ENCODE measurements at regions not wholly inside any gene's neighbourhood (a gene's known extent, or its start where the extent isn't known, plus 50 kb on each side); places are given as distances from the start of the nearest gene placed in this dataset.

DNA sequence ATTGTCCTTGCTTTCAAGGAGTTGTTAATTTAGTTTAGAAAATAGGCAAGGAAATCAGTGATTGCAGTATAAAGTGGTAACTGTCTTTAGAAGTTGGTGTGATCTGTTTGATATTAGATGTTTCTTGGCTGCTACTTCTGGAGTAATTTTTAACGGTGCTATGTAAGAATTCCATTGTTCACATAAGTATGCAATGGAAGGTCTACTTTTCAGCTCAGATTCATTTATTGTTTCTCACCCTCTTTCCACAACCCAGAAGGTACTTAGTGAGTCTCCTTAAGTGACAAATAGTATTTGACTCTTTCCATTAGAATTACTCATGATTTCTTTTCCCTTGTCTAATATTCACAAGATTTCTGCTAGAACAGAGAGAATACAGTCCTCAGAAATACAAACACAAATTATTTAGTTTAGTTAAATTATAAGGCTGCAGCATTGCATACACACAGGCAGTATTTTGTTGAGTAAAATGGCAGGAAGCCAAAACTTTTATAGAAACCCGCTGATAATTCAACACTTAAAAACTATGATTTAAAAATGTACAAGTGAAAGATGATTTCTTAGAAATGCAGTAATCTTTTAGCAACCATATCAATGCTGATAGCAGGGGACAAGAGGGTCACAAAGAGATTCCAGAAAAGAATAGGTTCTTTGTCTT, 554.3 kb downstream of the CD109 start:
- Mint-ChIP-seq H3K36me3 (ENCODE audit: unreplicated experiment) (no peaks in the 10 kb centered on the region), H3K4me1 (ENCODE audit: unreplicated experiment) (peaks cover 8% of the 10 kb centered on the region), H3K27ac (ENCODE audit: unreplicated experiment) (no peak overlapping the region), H3K27me3 (ENCODE audit: unreplicated experiment) (no peaks in the 10 kb centered on the region), H3K9me3 (ENCODE audit: unreplicated experiment) (no peaks in the 10 kb centered on the region), H3K4me3 (ENCODE audit: unreplicated experiment) (no peak overlapping the region)
- TF ChIP-seq, protein P1, sequence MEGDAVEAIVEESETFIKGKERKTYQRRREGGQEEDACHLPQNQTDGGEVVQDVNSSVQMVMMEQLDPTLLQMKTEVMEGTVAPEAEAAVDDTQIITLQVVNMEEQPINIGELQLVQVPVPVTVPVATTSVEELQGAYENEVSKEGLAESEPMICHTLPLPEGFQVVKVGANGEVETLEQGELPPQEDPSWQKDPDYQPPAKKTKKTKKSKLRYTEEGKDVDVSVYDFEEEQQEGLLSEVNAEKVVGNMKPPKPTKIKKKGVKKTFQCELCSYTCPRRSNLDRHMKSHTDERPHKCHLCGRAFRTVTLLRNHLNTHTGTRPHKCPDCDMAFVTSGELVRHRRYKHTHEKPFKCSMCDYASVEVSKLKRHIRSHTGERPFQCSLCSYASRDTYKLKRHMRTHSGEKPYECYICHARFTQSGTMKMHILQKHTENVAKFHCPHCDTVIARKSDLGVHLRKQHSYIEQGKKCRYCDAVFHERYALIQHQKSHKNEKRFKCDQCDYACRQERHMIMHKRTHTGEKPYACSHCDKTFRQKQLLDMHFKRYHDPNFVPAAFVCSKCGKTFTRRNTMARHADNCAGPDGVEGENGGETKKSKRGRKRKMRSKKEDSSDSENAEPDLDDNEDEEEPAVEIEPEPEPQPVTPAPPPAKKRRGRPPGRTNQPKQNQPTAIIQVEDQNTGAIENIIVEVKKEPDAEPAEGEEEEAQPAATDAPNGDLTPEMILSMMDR (IDR thresholded peaks at IDR 0.05) = no peak
- no peak for DNase-seq (ENCODE audit: extremely low spot score, unreplicated experiment)

DNA sequence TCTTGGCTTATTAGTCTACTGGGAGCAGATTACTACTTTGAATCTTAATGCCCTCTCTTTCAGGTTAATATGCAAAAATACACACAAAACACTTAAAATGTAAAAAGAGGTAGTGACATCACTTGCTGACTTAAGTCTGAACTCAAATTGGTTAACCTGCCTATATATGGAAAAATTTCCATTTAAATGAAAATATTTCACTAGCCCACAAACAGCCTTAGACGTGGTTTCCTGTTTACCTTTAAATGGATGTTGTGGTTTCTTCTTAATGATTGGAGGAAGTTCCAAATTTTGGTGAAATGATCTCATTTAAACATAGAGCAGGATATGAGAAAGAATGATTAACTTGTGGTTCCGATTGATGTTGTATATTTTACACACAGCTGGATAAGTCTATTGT, 553.7 kb downstream of the CD109 start:
- DNase-seq (ENCODE audit: extremely low spot score, unreplicated experiment) = no peak
- Mint-ChIP-seq H3K4me1 (ENCODE audit: unreplicated experiment) (peaks cover 8% of the 10 kb centered on the region), H3K9me3 (ENCODE audit: unreplicated experiment) (peaks cover 3% of the 10 kb centered on the region), H3K27me3 (ENCODE audit: unreplicated experiment) (peaks cover 3% of the 10 kb centered on the region), H3K36me3 (ENCODE audit: unreplicated experiment) (no peaks in the 10 kb centered on the region), H3K27ac (ENCODE audit: unreplicated experiment) (no peak overlapping the region), H3K4me3 (ENCODE audit: unreplicated experiment) (no peak overlapping the region)
- TF ChIP-seq, protein P1 (IDR thresholded peaks at IDR 0.05) = no peak

GRCh38 chr6:74248966-74249365, 553.0 kb downstream of the CD109 start:
- H3K4me3 Mint-ChIP-seq (ENCODE audit: unreplicated experiment) = no peak overlapping the region
- no peaks in the 10 kb centered on the region for H3K36me3 Mint-ChIP-seq (ENCODE audit: unreplicated experiment)
- TF ChIP-seq, protein P1 (IDR thresholded peaks at IDR 0.05) = no peak
- peaks cover 8% of the 10 kb centered on the region for H3K4me1 Mint-ChIP-seq (ENCODE audit: unreplicated experiment)
- DNase-seq (ENCODE audit: extremely low spot score, unreplicated experiment) = no peak
- H3K27ac Mint-ChIP-seq (ENCODE audit: unreplicated experiment) = no peak overlapping the region
- H3K9me3 Mint-ChIP-seq (ENCODE audit: unreplicated experiment) = peaks cover 9% of the 10 kb centered on the region
- H3K27me3 Mint-ChIP-seq (ENCODE audit: unreplicated experiment) = peaks cover 8% of the 10 kb centered on the region

DNA sequence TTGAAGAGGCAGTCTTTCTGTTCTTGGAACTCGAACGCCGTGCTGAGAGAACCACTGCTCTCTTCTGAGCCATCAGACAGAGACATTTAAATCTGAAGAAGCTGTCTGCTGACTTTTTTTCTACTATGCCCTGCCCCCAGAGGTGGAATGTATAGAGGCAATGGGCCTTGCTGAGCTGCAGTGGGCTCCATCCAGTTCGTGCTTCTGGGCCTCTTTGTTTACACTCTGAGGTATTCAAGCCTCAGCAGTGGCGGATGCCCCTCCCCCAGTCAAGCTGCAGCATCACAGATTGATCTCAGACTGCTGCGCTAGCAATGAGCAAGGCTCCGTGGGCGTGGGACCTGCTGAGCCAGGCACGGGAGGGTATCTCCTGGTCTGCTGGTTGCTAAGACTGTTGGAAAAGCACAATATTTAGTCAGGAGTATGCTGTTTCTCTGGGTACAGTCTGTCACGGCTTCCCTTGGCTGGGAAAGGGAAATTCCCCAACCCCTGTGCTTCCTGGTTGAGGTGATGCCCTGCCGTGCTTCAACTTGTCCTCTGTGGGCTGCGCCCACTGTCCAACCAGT, 526.8 kb downstream of the CD109 start:
- H3K4me3 Mint-ChIP-seq (ENCODE audit: unreplicated experiment) = no peak overlapping the region
- H3K27ac Mint-ChIP-seq (ENCODE audit: unreplicated experiment) = no peak overlapping the region
- H3K27me3 Mint-ChIP-seq (ENCODE audit: unreplicated experiment) = peaks cover 42% of the 10 kb centered on the region
- no peaks in the 10 kb centered on the region for H3K4me1 Mint-ChIP-seq (ENCODE audit: unreplicated experiment)
- TF ChIP-seq, protein P1 (IDR thresholded peaks at IDR 0.05) = no peak
- no peak for DNase-seq (ENCODE audit: extremely low spot score, unreplicated experiment)
- H3K36me3 Mint-ChIP-seq (ENCODE audit: unreplicated experiment) = no peaks in the 10 kb centered on the region
- peaks cover 6% of the 10 kb centered on the region for H3K9me3 Mint-ChIP-seq (ENCODE audit: unreplicated experiment)

DNA sequence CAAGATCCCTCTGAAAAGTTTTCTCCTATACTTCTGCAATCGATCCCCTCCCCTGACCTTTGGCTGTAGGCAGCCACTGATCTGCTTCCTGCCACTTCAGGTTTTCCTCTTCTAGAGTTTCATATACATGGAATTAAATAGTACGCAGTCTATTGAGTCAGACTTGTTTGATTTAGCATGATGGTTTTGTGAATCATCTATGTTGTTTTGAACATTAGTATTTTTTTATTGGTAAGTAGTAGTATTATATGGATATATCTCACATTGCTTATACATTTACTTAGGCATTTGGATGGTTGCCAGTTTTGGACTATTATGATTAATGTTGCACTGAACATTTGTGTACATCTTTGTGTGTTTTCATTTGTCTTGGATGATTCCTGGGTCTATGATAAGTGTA, 518.0 kb downstream of the CD109 start:
- TF ChIP-seq, protein P1 (IDR thresholded peaks at IDR 0.05) = no peak
- DNase-seq (ENCODE audit: extremely low spot score, unreplicated experiment) = no peak
- no peak overlapping the region for H3K27ac Mint-ChIP-seq (ENCODE audit: unreplicated experiment)
- H3K36me3 Mint-ChIP-seq (ENCODE audit: unreplicated experiment) = no peaks in the 10 kb centered on the region
- H3K4me1 Mint-ChIP-seq (ENCODE audit: unreplicated experiment) = no peaks in the 10 kb centered on the region
- no peaks in the 10 kb centered on the region for H3K9me3 Mint-ChIP-seq (ENCODE audit: unreplicated experiment)
- peaks cover 2% of the 10 kb centered on the region for H3K27me3 Mint-ChIP-seq (ENCODE audit: unreplicated experiment)
- H3K4me3 Mint-ChIP-seq (ENCODE audit: unreplicated experiment) = no peak overlapping the region
